ENCODE measurements at regions not wholly inside any gene's neighbourhood (a gene's known extent, or its start where the extent isn't known, plus 50 kb on each side); places are given as distances from the start of the nearest gene placed in this dataset.

- in situ Hi-C loops (cut with HindIII; ENCODE audit: low pct_unique_long_range_greater_than_20kb, low sequenced_read_pairs) = no loop called here
Measured at GRCh38 chr1:71296551-71297134, 215.8 kb upstream of the ZRANB2 start.

GRCh38 chr1:71295350-71295749, 214.5 kb upstream of the ZRANB2 start:
- intact Hi-C loops (cut with micrococcal nuclease; ENCODE audit: unreplicated experiment) = no loop called here
- no peak overlapping the region for H3K27ac ChIP-seq (ENCODE audit: low read length)
- H3K27me3 ChIP-seq (ENCODE audit: control insufficient read depth, insufficient read depth, low read length) = no peaks in the 10 kb centered on the region
- no peak overlapping the region for H3K4me3 ChIP-seq (ENCODE audit: low read depth in 2 of 2, low read length in 2 of 2)
- TF ChIP-seq REST (IDR thresholded peaks at IDR 0.05; ENCODE audit: insufficient read depth in 1 of 2, low read depth in 2 of 2, low read length in 1 of 2) = no peak
- TF ChIP-seq SIN3A (IDR thresholded peaks at IDR 0.05; ENCODE audit: borderline replicate concordance, insufficient read depth, low read depth, low read length) = no peak
- no peak for TF ChIP-seq TCF7L2 (IDR thresholded peaks at IDR 0.05; ENCODE audit: low read depth, low read length)
- no peak for TF ChIP-seq POLR2AphosphoS5 (IDR thresholded peaks at IDR 0.05; ENCODE audit: low read depth, low read length)
- TF ChIP-seq CTCF (IDR thresholded peaks at IDR 0.05) = no peak
- no peaks in the 10 kb centered on the region for H3K4me1 ChIP-seq (ENCODE audit: control insufficient read depth, insufficient read depth, low read length)
- ChIA-PET CTCF (no interaction called here), POLR2A (no interaction called here)
- DNase-seq (ENCODE audit: low read depth, low spot score) (no peak), ATAC-seq (no peak)
- no TSS peak for BruUV-seq (replicated peaks)
- in situ Hi-C loops (cut with HindIII; ENCODE audit: low pct_unique_long_range_greater_than_20kb, low sequenced_read_pairs) = no loop called here
- no peaks in the 10 kb centered on the region for H3K36me3 ChIP-seq (ENCODE audit: control insufficient read depth, insufficient read depth, low read length)
- no peaks in the 10 kb centered on the region for H3K9me3 ChIP-seq (ENCODE audit: control insufficient read depth, insufficient read depth, low read depth, low read length)

More at GRCh38 chr1:71296551-71297134, 215.8 kb upstream of the ZRANB2 start:
- DNase-seq (ENCODE audit: low read depth, low spot score) (no peak), ATAC-seq (no peak)
- no TSS peak for BruUV-seq (replicated peaks)
- H3K4me3 ChIP-seq (ENCODE audit: low read depth in 2 of 2, low read length in 2 of 2) = no peak overlapping the region
- TF ChIP-seq SIN3A (IDR thresholded peaks at IDR 0.05; ENCODE audit: borderline replicate concordance, insufficient read depth, low read depth, low read length) = no peak
- TF ChIP-seq REST (IDR thresholded peaks at IDR 0.05; ENCODE audit: insufficient read depth in 1 of 2, low read depth in 2 of 2, low read length in 1 of 2) = no peak
- no peak for TF ChIP-seq POLR2AphosphoS5 (IDR thresholded peaks at IDR 0.05; ENCODE audit: low read depth, low read length)
- TF ChIP-seq CTCF (IDR thresholded peaks at IDR 0.05) = no peak
- TF ChIP-seq TCF7L2 (IDR thresholded peaks at IDR 0.05; ENCODE audit: low read depth, low read length) = no peak
- no peak overlapping the region for H3K27ac ChIP-seq (ENCODE audit: low read length)
- H3K27me3 ChIP-seq (ENCODE audit: control insufficient read depth, insufficient read depth, low read length) = no peaks in the 10 kb centered on the region
- no peaks in the 10 kb centered on the region for H3K9me3 ChIP-seq (ENCODE audit: control insufficient read depth, insufficient read depth, low read depth, low read length)
- no peaks in the 10 kb centered on the region for H3K36me3 ChIP-seq (ENCODE audit: control insufficient read depth, insufficient read depth, low read length)
- CTCF ChIA-PET = no interaction called here
- intact Hi-C loops (cut with micrococcal nuclease; ENCODE audit: unreplicated experiment) = no loop called here
- POLR2A ChIA-PET = no interaction called here
- no peaks in the 10 kb centered on the region for H3K4me1 ChIP-seq (ENCODE audit: control insufficient read depth, insufficient read depth, low read length)
